ENCODE measurements at regions not wholly inside any gene's neighbourhood (a gene's known extent, or its start where the extent isn't known, plus 50 kb on each side); places are given as distances from the start of the nearest gene placed in this dataset.

- DNase-seq = no peak
These were observed 60.8 kb upstream of the RPS6KA2 start for GRCh38 chr6:166687879-166688205.

DNA sequence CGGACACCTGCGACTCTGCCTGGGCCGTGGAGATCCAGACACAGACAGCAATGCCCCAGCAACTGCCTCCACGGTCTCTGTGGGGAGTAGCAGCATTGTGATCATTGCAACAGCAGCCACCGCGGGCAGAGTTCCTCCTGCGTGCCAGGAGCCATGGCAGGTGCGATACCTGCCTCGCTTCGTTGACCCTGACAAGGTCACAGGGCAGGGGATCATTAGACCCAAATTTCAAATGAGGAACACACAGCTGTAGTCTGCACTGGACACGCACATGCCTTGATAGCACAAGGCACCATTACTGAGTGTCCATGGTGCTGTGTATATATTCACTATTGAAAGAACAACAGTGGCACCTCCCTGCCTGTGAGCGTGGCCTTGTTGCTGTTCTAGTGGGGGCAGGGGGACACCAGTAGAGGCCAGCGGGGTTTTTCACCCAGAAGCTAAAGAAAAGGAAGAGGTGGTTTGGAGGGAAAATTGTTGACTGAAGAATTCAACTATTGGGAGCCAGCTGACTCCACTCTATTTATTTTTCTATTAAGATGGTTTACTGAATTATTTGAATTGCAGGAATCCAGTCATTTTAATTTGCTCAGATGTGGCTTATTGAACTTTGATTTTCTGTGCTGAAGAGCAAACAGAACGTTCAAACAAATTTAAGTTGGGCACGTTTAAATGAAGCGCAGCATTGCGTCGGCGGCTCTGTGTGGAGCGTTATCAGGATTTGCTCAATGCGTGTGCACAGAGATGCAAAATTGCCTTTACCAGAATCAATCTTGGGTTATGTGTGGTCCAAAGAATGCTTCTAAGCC lies 60.2 kb upstream of the RPS6KA2 start:
- DNase-seq = no peak

DNA sequence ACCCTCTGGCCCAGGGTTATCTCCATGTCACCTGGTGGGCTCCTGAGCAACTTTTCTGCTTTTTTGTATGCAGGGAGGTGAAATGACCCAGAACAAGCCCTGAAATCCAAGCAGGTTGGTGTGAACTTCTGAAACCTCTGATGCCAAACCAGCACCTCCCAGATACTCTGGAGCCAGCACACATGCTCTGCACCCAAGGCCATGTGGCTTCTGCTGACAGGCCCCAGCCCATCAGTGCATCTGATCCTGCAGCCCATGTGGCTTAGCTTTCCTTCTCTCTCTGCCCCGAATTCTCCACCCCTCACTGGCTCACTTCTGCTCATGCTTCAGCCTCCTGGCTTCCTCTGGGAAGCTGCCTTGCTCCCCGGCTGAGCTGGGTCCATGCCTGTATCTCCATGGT lies 59.3 kb upstream of the RPS6KA2 start:
- DNase-seq = no peak

- no peak for DNase-seq
These were observed 57.8 kb upstream of the RPS6KA2 start for GRCh38 chr6:166684866-166685265.

DNA sequence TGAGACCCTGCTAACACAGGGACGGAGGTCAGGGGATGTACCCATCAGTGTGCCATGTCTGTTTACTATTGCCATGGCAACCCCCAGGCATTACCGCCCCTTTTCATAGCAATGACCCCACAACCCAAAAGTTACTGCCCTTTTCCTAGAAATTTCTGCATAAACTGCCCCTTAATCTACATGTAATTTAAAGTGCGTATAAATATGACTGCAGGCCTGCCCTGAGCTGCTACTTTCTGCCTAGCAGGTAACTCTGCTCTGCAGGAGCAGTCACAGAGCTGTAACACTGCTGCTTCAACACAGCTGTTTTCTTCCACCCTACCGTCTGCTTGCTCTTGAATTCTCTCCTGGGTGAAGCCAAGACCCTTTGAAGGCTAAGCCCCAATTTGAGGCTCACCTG lies 57.1 kb upstream of the RPS6KA2 start:
- no peak for DNase-seq

DNA sequence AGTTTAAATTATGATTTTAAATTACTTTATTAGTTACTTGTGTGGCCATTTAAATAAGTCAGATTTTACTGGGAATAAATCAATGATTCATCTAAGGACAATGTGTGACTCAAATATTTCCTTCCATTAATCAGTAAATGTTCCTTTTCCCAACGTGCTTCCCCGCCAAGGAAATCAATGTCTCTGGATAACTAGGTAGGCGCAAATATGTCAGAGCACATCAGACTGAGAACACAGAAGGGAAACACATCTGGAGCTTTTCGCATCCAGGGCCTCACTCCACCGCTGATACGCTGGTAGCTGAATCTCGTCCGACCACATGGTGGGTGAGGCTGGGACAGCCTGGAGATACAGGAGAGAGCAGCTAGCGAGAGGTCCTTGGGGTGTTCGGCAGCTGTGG lies 56.4 kb upstream of the RPS6KA2 start:
- no peak for DNase-seq

DNA sequence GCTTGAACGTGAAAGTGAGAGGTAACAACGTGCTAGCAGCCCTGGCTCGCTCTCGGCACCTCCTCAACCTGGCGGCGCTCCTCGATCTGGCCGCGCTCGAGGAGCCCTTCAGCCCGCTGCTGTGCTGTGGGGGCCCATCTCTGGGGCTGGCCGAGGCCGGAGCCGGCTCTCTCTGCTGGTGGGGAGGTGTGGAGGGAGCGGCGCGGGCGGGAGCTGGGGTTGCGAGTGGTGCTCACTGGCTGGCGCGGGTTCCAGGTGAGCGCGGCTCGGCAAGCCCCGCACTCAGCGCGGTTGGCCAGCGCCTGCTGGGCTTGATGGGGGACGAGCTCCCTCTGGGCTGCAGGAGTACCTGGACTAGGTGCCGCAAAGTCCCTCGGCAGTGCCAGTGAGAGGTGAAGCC lies 52.5 kb upstream of the RPS6KA2 start:
- DNase-seq = no peak

DNA sequence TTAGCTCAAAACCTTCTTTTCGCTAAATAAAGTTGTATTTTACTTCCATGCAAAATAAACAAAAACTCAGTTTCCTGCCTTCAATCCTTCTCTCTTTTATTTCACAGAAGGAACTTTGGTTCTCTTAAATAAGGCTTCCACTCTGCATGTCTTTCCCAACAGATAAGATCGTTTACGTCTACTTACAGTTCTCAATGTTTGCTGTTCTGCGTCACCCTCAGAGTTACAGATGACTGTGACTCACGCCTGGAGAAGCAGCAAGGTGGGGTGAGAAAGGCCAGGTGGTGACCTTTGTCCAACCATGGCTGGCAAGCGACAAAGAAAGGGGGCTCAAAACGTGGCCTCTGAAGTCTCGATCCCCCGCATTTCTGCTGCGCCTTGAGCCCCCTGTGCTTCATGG lies 51.4 kb upstream of the RPS6KA2 start:
- no peak for DNase-seq

GRCh38 chr6:166677941-166678340 lies 50.9 kb upstream of the RPS6KA2 start:
- DNase-seq = no peak
